H9 (cell line): ENCODE measurements at regions not wholly inside any gene's neighbourhood (a gene's known extent, or its start where the extent isn't known, plus 50 kb on each side); places are given as distances from the start of the nearest gene placed in this dataset.

ENCODE experiments used
- DNase-seq: peaks from one replicate; pipeline ENCODE4 v3.0.0-alpha.2; 2017
- H2AFZ ChIP-seq: one replicate; pipeline ENCODE4 v1.6.1; 2013; ENCODE audit warnings: mild to moderate bottlenecking, low read length, control low read depth, moderate library complexity
- H2AK5ac ChIP-seq: 2 replicates; pipeline ENCODE4 v1.6.1; 2013; ENCODE audit warnings: low read length, control low read depth, mixed read lengths; ENCODE audit not compliant: insufficient read length
- H2BK120ac ChIP-seq: one replicate; pipeline ENCODE4 v1.6.1; 2013; ENCODE audit warnings: low read depth, mild to moderate bottlenecking, low read length, control low read depth, inconsistent platforms; ENCODE audit not compliant: poor library complexity, severe bottlenecking
- H2BK12ac ChIP-seq: 2 replicates; pipeline ENCODE4 v1.6.1; 2013; ENCODE audit warnings: low read length, control low read depth, mixed read lengths, low read depth; ENCODE audit not compliant: insufficient read length
- H2BK15ac ChIP-seq: 2 replicates; pipeline ENCODE4 v1.6.1; 2013; ENCODE audit warnings: low read depth, low read length, control low read depth
- H2BK20ac ChIP-seq: one replicate; pipeline ENCODE4 v1.6.1; 2013; ENCODE audit warnings: low read depth, mild to moderate bottlenecking, low read length, control low read depth, inconsistent platforms; ENCODE audit not compliant: poor library complexity, severe bottlenecking
- H2BK5ac ChIP-seq: 2 replicates; pipeline ENCODE4 v1.6.1; 2013; ENCODE audit warnings: low read length, control low read depth, mixed read lengths; ENCODE audit not compliant: insufficient read length
- H3K14ac ChIP-seq: 2 replicates; pipeline ENCODE4 v1.6.1; 2013; ENCODE audit warnings: low read length, control low read depth; ENCODE audit not compliant: insufficient read depth
- H3K18ac ChIP-seq: 2 replicates; pipeline ENCODE4 v1.6.1; 2013; ENCODE audit warnings: low read depth, mild to moderate bottlenecking, mixed read lengths, low read length, control low read depth; ENCODE audit not compliant: insufficient read length
- H3K23ac ChIP-seq: 2 replicates; pipeline ENCODE4 v1.6.1; 2013; ENCODE audit warnings: low read length, control low read depth, mixed read lengths, low read depth; ENCODE audit not compliant: insufficient read length
- H3K23me2 ChIP-seq: 2 replicates; pipeline ENCODE4 v1.6.1; 2013; ENCODE audit warnings: low read depth, mild to moderate bottlenecking, mixed read lengths, low read length, control low read depth; ENCODE audit not compliant: insufficient read length, poor library complexity, severe bottlenecking
- H3K27ac ChIP-seq: 2 replicates; pipeline ENCODE4 v1.5.1; 2013; ENCODE audit warnings: low read length, control low read depth, mixed read lengths, low read depth; ENCODE audit not compliant: insufficient read length
- H3K27me3 ChIP-seq: 2 replicates; pipeline ENCODE4 v1.6.1; 2013; ENCODE audit warnings: low read length, control low read depth, inconsistent platforms; ENCODE audit not compliant: insufficient read depth
- H3K4ac ChIP-seq: 2 replicates; pipeline ENCODE4 v1.6.1; 2013; ENCODE audit warnings: low read depth, mild to moderate bottlenecking, control low read depth, inconsistent platforms, low read length, moderate library complexity
- H3K4me1 ChIP-seq: 2 replicates; pipeline ENCODE4 v1.6.1; 2013; ENCODE audit warnings: low read length, control low read depth, inconsistent platforms; ENCODE audit not compliant: insufficient read depth
- H3K4me2 ChIP-seq: 2 replicates; pipeline ENCODE4 v1.6.1; 2013; ENCODE audit warnings: low read length, control low read depth, mixed read lengths; ENCODE audit not compliant: insufficient read length, insufficient read depth
- H3K56ac ChIP-seq: 2 replicates; pipeline ENCODE4 v1.6.1; 2013; ENCODE audit warnings: low read depth, mild to moderate bottlenecking, mixed read lengths, low read length, control low read depth; ENCODE audit not compliant: insufficient read length
- H3K79me1 ChIP-seq: 2 replicates; pipeline ENCODE4 v1.6.1; 2013; ENCODE audit warnings: low read depth, mild to moderate bottlenecking, moderate library complexity, low read length, control low read depth, inconsistent platforms; ENCODE audit not compliant: insufficient read depth, poor library complexity, severe bottlenecking
- H3K79me2 ChIP-seq: 2 replicates; pipeline ENCODE4 v1.6.1; 2013; ENCODE audit warnings: low read length, control low read depth, inconsistent platforms; ENCODE audit not compliant: insufficient read depth
- H3K9ac ChIP-seq: 2 replicates; pipeline ENCODE4 v1.6.1; 2013; ENCODE audit warnings: low read length, control low read depth, mixed read lengths; ENCODE audit not compliant: insufficient read length; ENCODE audit errors: extremely low read depth
- H3K9me3 ChIP-seq: one replicate; pipeline ENCODE4 v1.6.1; 2013; ENCODE audit warnings: low read depth, low read length, inconsistent platforms; ENCODE audit not compliant: control insufficient read depth
- H3T11ph ChIP-seq: one replicate; pipeline ENCODE4 v1.6.1; 2013; ENCODE audit warnings: mild to moderate bottlenecking, low read length, control low read depth, inconsistent platforms
- H4K20me1 ChIP-seq: one replicate; pipeline ENCODE4 v1.6.1; 2013; ENCODE audit not compliant: control insufficient read depth, insufficient read length, insufficient read depth
- H4K5ac ChIP-seq: 2 replicates; pipeline ENCODE4 v1.6.1; 2013; ENCODE audit warnings: low read depth, mild to moderate bottlenecking, mixed read lengths, low read length, control low read depth; ENCODE audit not compliant: insufficient read length
- H4K8ac ChIP-seq: replicated peaks from 2 replicates; pipeline ENCODE4 v1.6.1; 2013; ENCODE audit warnings: low read length, control low read depth, mixed read lengths, low read depth; ENCODE audit not compliant: insufficient read length
- H4K91ac ChIP-seq: 2 replicates; pipeline ENCODE4 v1.6.1; 2013; ENCODE audit warnings: low read depth, mild to moderate bottlenecking, moderate library complexity, mixed read lengths, low read length, control low read depth; ENCODE audit not compliant: insufficient read length
- H3K27ac Mint-ChIP-seq, 3 experiments: 2 replicates in 2 of 3; 3 replicates in 1 of 3; pipeline ENCODE4 v1.8.0; 2020 to 2021; ENCODE audit warnings: mixed read lengths in 3 of 3, mild to moderate bottlenecking in 1 of 3, moderate library complexity in 1 of 3
- H3K27me3 Mint-ChIP-seq: 2 replicates; pipeline ENCODE4 v1.8.0; 2021; ENCODE audit warnings: low read depth, mild to moderate bottlenecking, moderate library complexity, mixed read lengths
- H3K36me3 Mint-ChIP-seq, 3 experiments: 2 replicates in 2 of 3; 3 replicates in 1 of 3; pipeline ENCODE4 v1.8.0; 2020 to 2021; ENCODE audit warnings: low read depth in 3 of 3, mixed read lengths in 3 of 3; ENCODE audit not compliant: insufficient read depth in 1 of 3
- H3K4me1 Mint-ChIP-seq, 2 experiments: 2 replicates each; pipeline ENCODE4 v1.8.0; 2020; ENCODE audit warnings: mixed read lengths in 2 of 2
- H3K4me3 Mint-ChIP-seq, 2 experiments: 2 replicates in 1 of 2; 3 replicates in 1 of 2; pipeline ENCODE4 v1.8.0; 2020 to 2021; ENCODE audit warnings: mild to moderate bottlenecking in 2 of 2, mixed read lengths in 2 of 2, moderate library complexity in 1 of 2
- H3K9me3 Mint-ChIP-seq, 2 experiments: 2 replicates in 1 of 2; 3 replicates in 1 of 2; pipeline ENCODE4 v1.8.0; 2020; ENCODE audit warnings: mild to moderate bottlenecking in 2 of 2, mixed read lengths in 2 of 2, moderate library complexity in 1 of 2
- CTCF ChIP-seq: fragments of 200-600 bp; sonication (generic); conservative IDR thresholded peaks from 3 replicates; pipeline ENCODE4 v1.8.0; 2021; ENCODE audit warnings: antibody characterized with exemption, mild to moderate bottlenecking
- WGBS: extraction: QIAGEN DNeasy Blood & Tissue Kit; methylation state at CpG from one replicate; pipeline ENCODE4 v1.1.7; 2013; ENCODE audit warnings: missing lambda C conversion rate, low lambda C conversion rate, mixed read lengths; ENCODE audit not compliant: insufficient read length; ENCODE audit errors: extremely low coverage; 5-methylcytosine and 5-hydroxymethylcytosine counted together

- Mint-ChIP-seq H3K27ac (no peak overlapping the region), H3K9me3 (peaks cover 13 to 14% of the 10 kb centered on the region in 2 experiments; a peak in 3 of 5 replicates), H3K36me3 (peaks cover 0 to 10% (median 0%) of the 10 kb centered on the region in 3 experiments; a peak in 2 of 7 replicates), H3K4me3 (no peak overlapping the region), H3K27me3 (no peaks in the 10 kb centered on the region), H3K4me1 (no peaks in the 10 kb centered on the region)
- Histone ChIP-seq H3K4me2 (no peak overlapping the region), H4K91ac (no peak overlapping the region), H2AK5ac (no peak overlapping the region), H4K20me1 (no peaks in the 10 kb centered on the region), H2BK120ac (no peak overlapping the region), H2BK15ac (no peak overlapping the region), H3K14ac (no peak overlapping the region), H3K4ac (no peak overlapping the region), H3K27me3 (no peaks in the 10 kb centered on the region), H2BK12ac (no peak overlapping the region), H2BK20ac (no peak overlapping the region), H3K4me1 (no peaks in the 10 kb centered on the region), H3K27ac (no peak overlapping the region), H3K9ac (no peak overlapping the region), H3K23me2 (no peaks in the 10 kb centered on the region), H3K79me2 (no peaks in the 10 kb centered on the region), H3T11ph (no peak overlapping the region), H2BK5ac (no peak overlapping the region), H3K23ac (no peak overlapping the region), H4K8ac (no peak overlapping the region), H4K5ac (no peak overlapping the region), H2AFZ (no peak overlapping the region), H3K56ac (no peak overlapping the region), H3K9me3 (no peaks in the 10 kb centered on the region), H3K18ac (no peak overlapping the region), H3K79me1 (no peaks in the 10 kb centered on the region)
- no peak for DNase-seq
- no peak for TF ChIP-seq CTCF
- no CpG with 5 or more reads among the region's 1 CpG for WGBS
Observed at GRCh38 chr11:42161886-42162285, 702.4 kb upstream of the LRRC4C start.
